ENCODE measurements at regions not wholly inside any gene's neighbourhood (a gene's known extent, or its start where the extent isn't known, plus 50 kb on each side); places are given as distances from the start of the nearest gene placed in this dataset.

DNA sequence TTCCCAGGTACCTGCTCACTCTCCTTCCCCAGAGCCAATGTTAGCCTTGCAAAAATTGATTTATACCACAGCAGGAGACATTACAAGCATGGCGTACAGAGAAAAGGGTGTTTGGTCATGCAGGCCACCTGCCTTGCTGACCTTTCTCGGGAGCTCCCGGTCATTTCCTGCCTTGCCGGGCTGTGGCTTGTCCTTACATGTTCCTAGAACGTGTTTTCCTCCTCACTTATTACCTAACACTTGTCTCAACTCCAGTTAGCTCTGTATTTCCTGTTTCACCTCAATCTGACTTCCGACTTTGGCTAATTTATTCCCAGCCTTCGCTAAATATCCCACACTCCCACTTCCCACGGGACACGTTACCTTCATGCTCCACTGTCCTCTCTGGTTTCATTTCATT is 282.5 kb downstream of the ICE1 start:
- TF ChIP-seq, protein P1, sequence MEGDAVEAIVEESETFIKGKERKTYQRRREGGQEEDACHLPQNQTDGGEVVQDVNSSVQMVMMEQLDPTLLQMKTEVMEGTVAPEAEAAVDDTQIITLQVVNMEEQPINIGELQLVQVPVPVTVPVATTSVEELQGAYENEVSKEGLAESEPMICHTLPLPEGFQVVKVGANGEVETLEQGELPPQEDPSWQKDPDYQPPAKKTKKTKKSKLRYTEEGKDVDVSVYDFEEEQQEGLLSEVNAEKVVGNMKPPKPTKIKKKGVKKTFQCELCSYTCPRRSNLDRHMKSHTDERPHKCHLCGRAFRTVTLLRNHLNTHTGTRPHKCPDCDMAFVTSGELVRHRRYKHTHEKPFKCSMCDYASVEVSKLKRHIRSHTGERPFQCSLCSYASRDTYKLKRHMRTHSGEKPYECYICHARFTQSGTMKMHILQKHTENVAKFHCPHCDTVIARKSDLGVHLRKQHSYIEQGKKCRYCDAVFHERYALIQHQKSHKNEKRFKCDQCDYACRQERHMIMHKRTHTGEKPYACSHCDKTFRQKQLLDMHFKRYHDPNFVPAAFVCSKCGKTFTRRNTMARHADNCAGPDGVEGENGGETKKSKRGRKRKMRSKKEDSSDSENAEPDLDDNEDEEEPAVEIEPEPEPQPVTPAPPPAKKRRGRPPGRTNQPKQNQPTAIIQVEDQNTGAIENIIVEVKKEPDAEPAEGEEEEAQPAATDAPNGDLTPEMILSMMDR (IDR thresholded peaks at IDR 0.05; ENCODE audit: insufficient read depth, low read length): no peak
- no peak for TF ChIP-seq SPI1 (IDR thresholded peaks at IDR 0.05; ENCODE audit: borderline replicate concordance, low read depth)

Data from HL-60 (cell line).